OCI-LY7 (cell line): ENCODE measurements at regions not wholly inside any gene's neighbourhood (a gene's known extent, or its start where the extent isn't known, plus 50 kb on each side); places are given as distances from the start of the nearest gene placed in this dataset.

Source experiments
- BruUV-seq: library from RNA; stranded (reverse); fragments of 400-500 nt; replicated peaks from 2 replicates; lab custom pipeline; 2021; lab: Mats Ljungman, UMichigan
- CTCF ChIA-PET: fragments of 300-600 bp; sonication (Branson Sonifier 250); formaldehyde crosslinking; loops from one replicate; lab custom pipeline; 2022; ENCODE audit warnings: antibody characterized with exemption; ENCODE audit not compliant: unreplicated experiment; lab: Charles Lee
- POLR2A ChIA-PET: fragments of 300-600 bp; sonication (Branson Sonifier 250); formaldehyde crosslinking; loops from one replicate; lab custom pipeline; 2022; ENCODE audit warnings: antibody characterized with exemption; lab: Charles Lee
- DNase-seq: peaks from one replicate; pipeline ENCODE4 v3.0.0-alpha.2; 2015; ENCODE audit warnings: low spot score
- H2AFZ ChIP-seq: fragments of 200-600 bp; sonication (generic), shearing (Covaris generic); 2 replicates; pipeline ENCODE4 v1.6.1; 2014; ENCODE audit warnings: mild to moderate bottlenecking, antibody characterized with exemption, low read length, moderate library complexity
- H3K27ac ChIP-seq: fragments of 200-600 bp; sonication (generic); 2 replicates; pipeline ENCODE4 v1.5.1; 2014; ENCODE audit warnings: mixed run types, low read depth, mild to moderate bottlenecking, moderate library complexity, low read length, inconsistent platforms; ENCODE audit not compliant: poor library complexity, severe bottlenecking
- H3K36me3 ChIP-seq: fragments of 200-600 bp; sonication (generic); 2 replicates; pipeline ENCODE4 v1.6.1; 2014; ENCODE audit warnings: mild to moderate bottlenecking, antibody characterized with exemption, low read length, moderate library complexity, mixed read lengths; ENCODE audit not compliant: insufficient read depth
- H3K4me1 ChIP-seq: fragments of 200-600 bp; sonication (generic); 2 replicates; pipeline ENCODE4 v1.5.1; 2014; ENCODE audit warnings: mild to moderate bottlenecking, low read length; ENCODE audit not compliant: insufficient read depth, poor library complexity, severe bottlenecking
- H3K4me2 ChIP-seq: fragments of 200-600 bp; sonication (generic); 2 replicates; pipeline ENCODE4 v1.6.1; 2014; ENCODE audit warnings: mild to moderate bottlenecking, low read length
- H3K4me3 ChIP-seq: fragments of 200-600 bp; sonication (generic); 2 replicates; pipeline ENCODE4 v1.5.1; 2014; ENCODE audit warnings: mild to moderate bottlenecking, low read depth, low read length; ENCODE audit not compliant: poor library complexity, severe bottlenecking
- H3K79me2 ChIP-seq: fragments of 200-600 bp; sonication (generic); 2 replicates; pipeline ENCODE4 v1.6.1; 2016; ENCODE audit warnings: low read depth, mild to moderate bottlenecking, low read length, moderate library complexity, mixed read lengths; ENCODE audit not compliant: insufficient read depth
- H3K9me2 ChIP-seq: fragments of 200-600 bp; sonication (generic); 2 replicates; pipeline ENCODE4 v1.6.1; 2016; ENCODE audit warnings: mild to moderate bottlenecking, low read length, mixed read lengths; ENCODE audit not compliant: insufficient read depth
- H3K9me3 ChIP-seq: fragments of 200-600 bp; sonication (generic); 2 replicates; pipeline ENCODE4 v1.6.1; 2014; ENCODE audit warnings: mild to moderate bottlenecking, mixed run types, low read length, mixed read lengths
- H4K20me1 ChIP-seq: fragments of 200-600 bp; sonication (generic); 2 replicates; pipeline ENCODE4 v1.6.1; 2014; ENCODE audit warnings: mild to moderate bottlenecking, antibody characterized with exemption, low read length, moderate library complexity, mixed read lengths; ENCODE audit not compliant: insufficient read depth
- CTCF ChIP-seq: fragments of 200-600 bp; sonication (generic); conservative IDR thresholded peaks from 2 replicates; pipeline ENCODE4 v1.5.1; 2014; ENCODE audit warnings: mild to moderate bottlenecking, antibody characterized with exemption, low read length, moderate library complexity, mixed read lengths
- EZH2phosphoT487 ChIP-seq: fragments of 200-600 bp; sonication (generic); IDR thresholded peaks from 2 replicates; pipeline ENCODE4 v1.6.1; 2018; ENCODE audit warnings: low read depth, borderline replicate concordance, mild to moderate bottlenecking, mixed run types, antibody characterized with exemption, low read length, moderate library complexity, mixed read lengths
- intact Hi-C: fragments of 100-400 bp; cut with micrococcal nuclease; formaldehyde crosslinking; loops from one replicate; pipeline ENCODE4 v1.10.0; 2022; ENCODE audit not compliant: unreplicated experiment

GRCh38 chr2:8623958-8624591 lies 57.8 kb upstream of the ID2 start:
- no peaks in the 10 kb centered on the region for H3K36me3 ChIP-seq
- no peaks in the 10 kb centered on the region for H3K9me2 ChIP-seq
- no peaks in the 10 kb centered on the region for H3K79me2 ChIP-seq
- H3K4me3 ChIP-seq: no peak overlapping the region
- no peaks in the 10 kb centered on the region for H3K9me3 ChIP-seq
- CTCF ChIA-PET: no interaction called here
- DNase-seq: no peak
- POLR2A ChIA-PET: no interaction called here
- H4K20me1 ChIP-seq: no peaks in the 10 kb centered on the region
- H3K27ac ChIP-seq: no peak overlapping the region
- no peak overlapping the region for H3K4me2 ChIP-seq
- intact Hi-C loops: no loop called here
- TF ChIP-seq CTCF (no peak), EZH2phosphoT487 (no peak)
- no TSS peak for BruUV-seq
- H2AFZ ChIP-seq: no peak overlapping the region
- H3K4me1 ChIP-seq: peaks cover 47% of the 10 kb centered on the region

- H3K79me2 ChIP-seq: peaks cover 4% of the 10 kb centered on the region; the same call in 1 of the 2 replicates
- no peak overlapping the region for H3K27ac ChIP-seq
- intact Hi-C loops: loop anchor here (5.0 kb wide), 1 partner anchor 313 kb away; no protein-coding TSS in a partner anchor
- TF ChIP-seq CTCF (no peak), EZH2phosphoT487 (no peak)
- peaks cover 52% of the 10 kb centered on the region for H3K4me1 ChIP-seq
- H3K4me3 ChIP-seq: no peak overlapping the region
- H2AFZ ChIP-seq: no peak overlapping the region
- no peak for DNase-seq
- H3K36me3 ChIP-seq: no peaks in the 10 kb centered on the region
- H4K20me1 ChIP-seq: no peaks in the 10 kb centered on the region
- H3K4me2 ChIP-seq: no peak overlapping the region
- BruUV-seq: no TSS peak
- CTCF ChIA-PET: no interaction called here
- no peaks in the 10 kb centered on the region for H3K9me2 ChIP-seq
- no peaks in the 10 kb centered on the region for H3K9me3 ChIP-seq
- POLR2A ChIA-PET: no interaction called here
Measured at GRCh38 chr2:8624855-8625398, 56.9 kb upstream of the ID2 start.
